ENCODE measurements at regions not wholly inside any gene's neighbourhood (a gene's known extent, or its start where the extent isn't known, plus 50 kb on each side); places are given as distances from the start of the nearest gene placed in this dataset.

DNA sequence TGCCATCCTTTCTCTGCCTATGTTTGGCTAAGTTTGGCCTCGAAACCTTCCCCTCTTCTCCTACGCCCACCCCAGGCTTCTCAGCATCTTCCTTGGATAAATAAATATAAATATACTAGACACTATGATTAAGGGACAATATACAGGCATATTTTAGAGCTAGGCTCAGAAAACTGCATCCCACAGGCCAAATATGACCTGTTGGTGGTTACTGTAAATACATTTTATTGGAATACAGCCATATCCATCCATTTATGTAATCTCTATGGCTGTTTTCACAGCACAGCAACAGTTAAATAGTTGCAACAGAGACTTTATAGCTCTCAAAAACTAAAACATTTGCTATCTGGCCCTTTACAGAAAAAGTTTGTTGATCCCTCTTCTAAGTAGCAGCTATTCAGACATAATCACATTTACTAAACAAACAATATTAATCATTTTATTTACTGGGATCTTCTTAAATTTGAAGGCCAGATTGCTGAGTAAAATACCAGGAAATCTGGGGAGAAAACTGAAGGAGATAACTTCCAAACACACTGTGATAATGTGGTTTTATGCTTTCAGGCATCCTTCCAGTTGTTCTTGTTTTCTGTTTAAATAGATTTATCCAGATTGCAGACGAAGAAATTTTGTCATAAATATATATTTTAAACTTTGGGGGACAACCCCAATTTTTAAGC is 269.7 kb upstream of the THRB start:
- no peak for DNase-seq (ENCODE audit: low read depth)

GRCh38 chr3:24765399-24765798 is 270.7 kb upstream of the THRB start:
- DNase-seq (ENCODE audit: low read depth), result no peak

DNA sequence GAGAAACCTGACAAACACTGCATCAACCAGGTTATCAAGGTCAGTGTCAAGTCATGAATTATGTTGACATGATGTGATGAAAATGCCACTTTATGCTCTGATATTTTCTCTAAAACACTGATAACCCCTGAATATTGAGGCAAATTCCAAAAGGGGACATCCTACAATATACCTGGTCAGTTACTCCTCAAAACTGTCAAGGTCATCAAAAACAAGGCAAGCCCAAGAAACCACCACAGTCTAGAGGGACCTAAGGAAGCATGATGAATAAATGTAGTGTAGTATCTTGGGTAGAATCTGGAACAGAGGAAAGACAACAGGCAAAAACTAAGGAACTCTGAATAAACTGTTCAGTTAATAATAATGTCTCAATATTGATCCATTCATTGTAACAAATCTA is 275.3 kb upstream of the THRB start:
- DNase-seq (ENCODE audit: low read depth), result no peak

DNA sequence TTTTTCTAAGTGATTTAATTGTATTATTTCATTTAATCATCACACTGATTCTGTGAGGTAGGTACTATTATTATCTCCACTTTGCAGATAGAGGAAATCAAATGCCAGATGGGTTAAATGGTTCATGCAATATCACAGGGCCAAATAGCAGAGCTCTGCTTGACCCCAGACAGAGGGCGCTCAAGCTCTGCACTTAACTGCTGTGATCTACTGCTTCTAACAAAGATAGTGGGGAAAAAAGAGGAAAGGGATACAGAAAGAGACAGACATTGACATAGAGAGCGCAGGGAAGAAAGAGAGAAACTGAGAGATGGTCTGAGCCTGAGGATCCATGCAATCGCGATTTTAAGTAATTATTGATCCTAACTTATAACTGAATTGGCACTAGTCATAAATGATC is 279.1 kb upstream of the THRB start:
- no peak for DNase-seq (ENCODE audit: low read depth)

DNA sequence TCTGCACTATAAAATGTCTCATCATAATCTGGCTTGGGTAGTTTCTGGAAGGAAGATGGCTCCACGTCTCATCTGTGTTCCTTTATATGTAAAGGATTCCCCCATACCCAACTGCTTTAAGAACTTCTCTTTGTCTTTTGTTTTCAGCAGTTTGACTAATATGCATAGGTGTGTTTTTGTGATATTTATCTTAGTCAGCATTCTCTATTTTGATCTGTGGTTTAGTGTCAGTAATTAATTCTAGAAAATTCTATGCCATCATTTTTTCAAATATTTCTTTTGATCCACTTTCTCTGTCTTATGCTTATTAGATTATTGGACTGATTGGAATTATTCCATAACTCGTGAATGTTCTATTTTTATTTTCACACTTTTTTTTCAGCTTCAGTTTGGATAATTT is 286.3 kb upstream of the THRB start:
- DNase-seq (ENCODE audit: low read depth), result no peak

GRCh38 chr3:24781454-24781853 is 286.8 kb upstream of the THRB start:
- DNase-seq (ENCODE audit: low read depth), result no peak

GRCh38 chr3:24793896-24794295 is 299.2 kb upstream of the THRB start:
- DNase-seq (ENCODE audit: low read depth), result no peak

DNA sequence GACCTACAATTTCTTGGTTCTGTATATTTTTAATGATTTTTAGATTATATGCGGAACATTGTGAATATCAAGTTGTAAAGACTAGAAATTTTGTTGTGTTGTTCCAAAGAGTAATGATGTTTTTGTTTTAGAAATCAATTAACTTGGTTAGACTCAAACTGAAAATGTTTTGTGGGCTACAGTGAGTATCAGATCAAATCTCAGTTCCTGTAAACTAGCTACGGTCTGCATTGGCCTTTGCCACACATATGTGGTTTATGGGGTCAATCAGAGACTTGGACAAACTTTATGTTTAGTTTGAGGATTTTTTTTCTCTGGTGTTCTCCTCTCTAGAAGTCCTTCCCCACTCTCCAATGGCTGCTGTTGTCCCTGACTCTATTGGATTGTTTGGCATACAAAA is 308.0 kb upstream of the THRB start:
- DNase-seq (ENCODE audit: low read depth), result no peak

DNA sequence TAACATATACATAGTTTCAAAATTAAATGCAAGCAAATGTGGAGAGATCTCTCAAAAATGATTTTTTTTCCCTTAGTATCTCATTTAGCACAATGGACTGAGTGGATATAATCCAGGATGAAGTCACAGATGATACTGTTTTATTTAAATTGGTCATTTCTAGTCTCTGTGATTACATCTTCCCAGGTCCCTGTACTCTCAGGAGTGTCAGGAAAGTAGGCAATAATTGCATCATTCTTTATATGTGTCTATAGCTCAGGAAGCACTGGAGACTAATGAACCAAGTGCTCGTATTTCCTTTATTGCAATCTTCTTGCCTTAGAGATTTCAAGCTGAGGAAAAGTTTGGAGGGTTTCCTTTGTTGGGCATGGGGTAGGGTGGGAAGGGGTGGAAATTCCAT is 309.4 kb upstream of the THRB start:
- DNase-seq (ENCODE audit: low read depth), result no peak

GRCh38 chr3:24810881-24811280 is 316.2 kb upstream of the THRB start:
- DNase-seq (ENCODE audit: low read depth), result no peak

- DNase-seq (ENCODE audit: low read depth), result no peak
These were observed 317.5 kb upstream of the THRB start for GRCh38 chr3:24812116-24812515.

GRCh38 chr3:24818055-24818454 is 323.4 kb upstream of the THRB start:
- no peak for DNase-seq (ENCODE audit: low read depth)

- no peak for DNase-seq (ENCODE audit: low read depth)
These were observed 333.4 kb upstream of the THRB start for GRCh38 chr3:24828011-24828410.

DNA sequence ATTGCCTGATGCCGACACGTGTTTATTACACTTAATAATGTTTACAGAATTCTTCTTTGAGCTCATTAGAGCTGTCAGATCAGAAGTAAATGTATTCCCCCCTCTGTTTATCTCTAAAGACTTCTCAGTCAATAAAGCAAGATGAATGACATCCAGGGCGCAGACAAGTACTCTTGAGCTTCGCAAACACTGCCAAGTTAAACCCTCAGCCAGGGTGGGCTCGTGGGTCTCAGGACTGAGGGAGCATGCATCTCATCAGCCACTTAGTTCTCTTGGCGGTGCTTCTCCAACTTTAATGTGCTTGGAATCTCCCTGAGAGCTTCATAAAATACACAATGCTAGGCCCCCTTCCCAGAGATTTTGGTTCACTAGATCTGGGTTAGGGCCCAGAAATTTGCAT is 333.9 kb upstream of the THRB start:
- no peak for DNase-seq (ENCODE audit: low read depth)

- no peak for DNase-seq (ENCODE audit: low read depth)
These were observed 334.4 kb upstream of the THRB start for GRCh38 chr3:24829011-24829581.

DNA sequence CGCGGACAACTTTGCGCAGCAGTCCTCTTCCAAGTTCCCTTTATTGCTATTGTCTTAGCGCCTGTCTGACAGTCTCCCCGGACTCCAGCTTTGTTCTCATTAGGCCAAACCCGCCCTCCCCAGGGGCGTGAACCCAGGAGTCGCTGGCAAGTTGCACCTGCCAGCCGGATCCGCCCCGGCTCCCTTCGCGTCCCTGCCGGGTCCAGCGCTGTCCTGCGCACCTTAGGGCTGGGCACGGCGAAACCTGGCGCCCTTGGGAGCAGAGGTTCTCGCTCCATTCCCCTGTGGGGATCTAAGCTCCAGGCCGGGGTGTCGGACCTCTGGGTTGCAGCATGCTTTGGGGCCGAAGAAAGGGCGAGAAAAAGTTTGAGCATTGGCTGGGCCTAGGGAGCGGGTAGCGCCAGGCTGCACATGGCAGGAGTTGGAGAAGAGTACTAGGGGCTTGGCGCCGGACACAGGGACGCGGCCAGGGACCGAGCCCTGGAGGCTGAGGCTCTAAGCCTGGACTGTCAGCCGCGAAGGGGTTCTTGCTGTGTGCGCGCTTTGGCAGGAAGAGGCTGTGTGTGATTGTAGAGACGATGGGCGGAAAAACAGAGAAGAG is 335.1 kb upstream of the THRB start:
- no peak for DNase-seq (ENCODE audit: low read depth)

GRCh38 chr3:24830230-24831152 is 335.8 kb upstream of the THRB start:
- no peak for DNase-seq (ENCODE audit: low read depth)

DNA sequence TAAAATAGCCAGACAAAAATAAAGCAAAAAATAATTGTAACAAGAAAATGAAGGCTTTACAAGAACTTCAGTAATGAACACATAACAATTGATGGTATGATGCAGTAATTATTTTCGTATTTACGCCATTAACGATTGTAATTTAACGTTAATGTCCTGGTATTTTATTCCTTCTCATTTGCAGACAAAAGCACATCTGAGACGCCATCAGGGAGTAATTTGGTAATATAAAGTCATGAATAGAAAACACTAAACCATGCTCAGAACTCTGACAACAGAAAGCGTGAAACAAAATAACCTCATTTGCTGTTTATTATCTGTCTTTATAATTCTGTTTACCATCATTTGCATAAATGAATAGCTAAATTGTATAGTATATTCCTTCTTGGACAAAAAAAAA is 336.6 kb upstream of the THRB start:
- DNase-seq (ENCODE audit: low read depth), result no peak

- DNase-seq (ENCODE audit: low read depth), result no peak
These were observed 338.2 kb upstream of the THRB start for GRCh38 chr3:24832891-24833290.

DNA sequence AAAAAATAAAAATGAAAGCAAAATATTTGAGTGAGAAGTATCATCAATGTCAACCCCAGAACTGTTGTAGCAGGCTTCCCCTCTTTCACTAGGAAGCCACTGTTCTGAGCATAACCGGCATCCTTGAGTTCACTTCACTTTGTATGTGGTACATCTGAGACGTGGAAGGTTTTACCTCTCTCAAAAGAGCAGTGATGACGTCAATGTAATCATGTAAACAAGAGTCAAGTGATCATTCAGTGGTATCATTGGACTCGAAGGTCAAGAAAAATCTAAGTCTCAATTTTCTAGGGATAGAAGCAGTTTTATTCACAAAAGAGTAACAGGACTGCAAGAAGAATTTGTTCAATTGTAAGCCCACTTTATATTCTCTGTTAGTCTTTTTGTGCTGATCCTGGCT is 339.8 kb upstream of the THRB start:
- no peak for DNase-seq (ENCODE audit: low read depth)

DNA sequence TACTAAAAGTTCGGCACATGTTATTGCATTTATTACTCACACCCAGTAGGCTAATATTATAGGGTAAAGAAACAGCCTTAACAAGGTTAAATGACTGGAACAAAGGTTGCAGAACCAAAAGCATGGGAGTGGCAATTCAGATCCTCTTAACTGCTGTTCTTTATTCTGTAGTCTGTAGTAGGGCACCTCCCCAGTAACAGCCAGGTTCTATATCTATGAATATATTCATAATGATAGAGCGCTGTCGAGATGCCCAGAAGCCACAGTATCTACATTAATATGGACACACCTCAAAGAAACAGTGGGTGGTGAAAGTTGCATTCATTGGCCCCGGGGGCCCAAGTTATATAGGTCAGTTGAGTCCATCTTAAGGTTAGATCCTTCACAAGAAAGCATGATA is 340.9 kb upstream of the THRB start:
- no peak for DNase-seq (ENCODE audit: low read depth)

GRCh38 chr3:24837601-24838000 is 343.0 kb upstream of the THRB start:
- DNase-seq (ENCODE audit: low read depth), result no peak

DNA sequence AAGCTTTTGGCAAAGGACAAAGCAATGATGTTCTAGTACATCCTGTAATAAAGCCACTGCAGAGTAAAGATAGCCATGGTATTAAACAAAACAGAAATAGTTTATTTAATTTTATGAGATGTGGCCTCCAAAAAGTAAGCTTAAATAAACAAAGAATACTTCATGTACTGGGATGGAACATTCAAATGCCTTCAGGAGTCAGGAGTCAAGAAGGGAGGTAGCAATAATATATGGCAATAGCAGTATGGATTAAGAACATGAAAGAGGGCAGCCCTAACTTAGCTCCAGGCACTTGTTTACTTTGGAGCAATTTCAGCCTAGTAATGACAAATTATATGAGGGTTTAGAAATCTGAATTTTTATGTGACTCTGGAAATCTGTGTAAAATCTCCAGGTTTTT is 343.9 kb upstream of the THRB start:
- DNase-seq (ENCODE audit: low read depth), result no peak
